SHP77 treated with DMSO at 0.1 percent for 48 hours (cell line): ENCODE measurements at regions not wholly inside any gene's neighbourhood (a gene's known extent, or its start where the extent isn't known, plus 50 kb on each side); places are given as distances from the start of the nearest gene placed in this dataset.

Source experiments
- DNase-seq: peaks from one replicate; lab custom pipeline; 2025; lab: John Stamatoyannopoulos, UW

GRCh38 chrX:20861113-20861512 is 513.1 kb upstream of the CNKSR2 start:
- DNase-seq: no peak

GRCh38 chrX:20857746-20858145 is 516.5 kb upstream of the CNKSR2 start:
- no peak for DNase-seq

GRCh38 chrX:20838477-20838876 is 535.7 kb upstream of the CNKSR2 start:
- no peak for DNase-seq

DNA sequence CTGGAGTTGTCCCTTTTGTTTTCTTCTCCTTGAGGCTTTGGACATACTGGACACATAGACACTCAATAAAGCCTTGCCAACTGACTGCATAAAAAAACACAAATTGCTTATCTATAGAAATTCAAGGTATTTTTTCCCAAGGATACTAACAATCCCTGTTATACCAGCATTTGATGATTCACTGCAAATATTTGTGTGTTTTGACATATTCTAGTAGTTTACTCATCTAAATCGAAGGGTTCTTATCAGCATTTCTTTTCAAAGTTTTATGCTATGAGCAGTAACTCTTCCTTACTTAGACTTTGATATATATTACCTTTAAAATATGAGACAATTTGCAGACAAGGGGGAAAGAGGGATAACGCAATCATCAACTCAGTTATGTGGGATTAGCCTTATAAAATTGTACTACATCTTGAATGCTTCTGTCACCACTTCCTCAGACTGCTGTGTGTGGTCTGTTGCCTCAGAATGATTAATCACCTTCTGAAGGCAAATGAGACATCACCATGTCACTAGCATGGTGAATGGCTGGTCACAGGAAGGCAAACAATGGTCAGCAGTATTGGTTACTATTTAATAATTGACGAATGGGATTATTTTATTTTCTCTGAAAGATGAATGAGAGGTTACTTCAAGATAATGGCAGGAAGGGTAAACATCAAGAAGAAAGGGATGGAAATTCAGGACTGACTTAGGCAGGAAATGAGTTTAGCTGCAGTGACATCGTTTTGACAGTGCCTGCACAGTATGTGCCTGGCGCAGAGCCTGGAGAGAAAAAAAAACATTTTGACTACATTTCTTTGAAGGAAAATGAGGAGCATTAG is 544.3 kb upstream of the CNKSR2 start:
- DNase-seq: no peak

- DNase-seq: no peak
Measured at GRCh38 chrX:20825984-20826383, 548.2 kb upstream of the CNKSR2 start.

- no peak for DNase-seq
Measured at GRCh38 chrX:20803971-20804370, 537.3 kb upstream of the RPS6KA3 start.

- no peak for DNase-seq
Measured at GRCh38 chrX:20802036-20802435, 535.3 kb upstream of the RPS6KA3 start.

DNA sequence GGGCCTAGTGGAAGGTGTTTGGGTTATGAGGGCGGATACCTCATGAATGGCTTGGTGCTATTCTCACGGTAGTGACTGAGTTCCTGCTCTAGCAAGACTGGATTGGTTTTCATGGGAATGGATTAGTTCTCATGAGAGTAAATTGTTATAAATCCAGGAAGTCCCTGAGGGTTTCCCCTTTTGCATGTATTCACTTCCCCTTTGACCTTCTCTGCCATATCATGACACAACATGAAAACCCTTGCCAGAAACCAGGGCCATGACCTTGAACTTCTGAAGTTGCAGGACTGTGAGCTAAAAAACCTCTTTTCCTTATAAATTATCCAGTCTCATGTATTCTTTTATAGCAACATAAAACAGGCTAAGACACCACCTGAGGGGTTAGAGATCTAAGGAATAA is 529.7 kb upstream of the RPS6KA3 start:
- no peak for DNase-seq

DNA sequence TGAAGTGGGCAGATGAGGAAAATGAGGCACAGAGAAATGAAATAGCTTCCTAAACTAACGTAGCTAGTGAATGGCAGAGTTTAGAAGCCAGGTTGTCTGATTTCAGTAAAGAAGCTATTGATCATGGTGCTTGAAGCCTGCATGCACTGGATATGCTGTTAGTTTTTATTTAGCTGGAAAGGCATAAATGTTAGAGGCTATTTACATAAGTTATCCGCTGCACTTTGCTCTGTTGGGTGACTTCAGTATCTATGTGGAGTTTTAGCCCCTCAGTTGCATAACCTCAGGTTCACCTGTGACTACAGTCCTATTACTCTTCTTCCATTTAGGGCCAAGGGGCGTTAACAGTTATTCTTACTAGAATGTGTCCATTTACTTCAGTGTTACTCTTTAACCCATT is 522.4 kb upstream of the RPS6KA3 start:
- no peak for DNase-seq

GRCh38 chrX:20767346-20767745 is 500.6 kb upstream of the RPS6KA3 start:
- DNase-seq: no peak

DNA sequence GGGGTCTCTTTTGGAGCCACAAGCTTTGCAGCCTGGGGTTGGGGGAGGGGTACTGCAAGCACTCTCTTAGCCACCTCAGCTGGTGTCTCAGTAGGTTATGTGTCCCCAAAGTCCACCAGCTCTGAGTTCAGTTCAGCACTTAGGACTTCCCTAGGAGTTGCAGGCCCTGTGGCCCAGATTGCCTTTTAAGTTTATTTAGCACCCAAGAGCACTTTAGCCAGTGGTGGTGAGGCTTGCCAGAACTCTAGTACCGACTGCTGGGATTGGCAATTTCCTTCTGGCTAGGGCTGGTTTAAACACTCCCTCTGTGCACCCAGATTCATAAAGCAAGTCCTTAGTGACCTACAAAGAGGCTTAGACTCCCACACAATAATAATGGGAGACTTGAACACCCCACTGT is 489.9 kb upstream of the RPS6KA3 start:
- DNase-seq: no peak

DNA sequence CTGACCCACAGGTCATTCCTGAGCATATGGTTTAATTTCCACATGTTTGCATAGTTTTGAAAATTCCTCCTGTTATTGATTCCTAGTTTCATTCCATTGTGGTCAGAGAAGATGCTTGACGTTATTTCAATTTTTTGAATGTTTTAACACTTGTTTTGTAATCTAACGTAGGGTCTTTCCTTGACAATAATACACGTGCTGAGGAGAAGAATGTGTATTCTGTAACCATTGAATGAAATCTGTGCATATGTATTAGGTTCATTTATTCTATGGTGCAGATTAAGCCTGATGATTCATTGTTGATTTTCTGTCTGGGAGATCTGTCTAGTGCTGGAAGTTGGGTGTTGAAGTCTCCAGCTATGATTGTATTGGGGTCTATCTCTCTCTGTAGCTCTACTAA is 486.4 kb upstream of the RPS6KA3 start:
- DNase-seq: no peak

- no peak for DNase-seq
Measured at GRCh38 chrX:20746690-20747089, 480.0 kb upstream of the RPS6KA3 start.

- no peak for DNase-seq
Measured at GRCh38 chrX:20743046-20743445, 476.3 kb upstream of the RPS6KA3 start.

DNA sequence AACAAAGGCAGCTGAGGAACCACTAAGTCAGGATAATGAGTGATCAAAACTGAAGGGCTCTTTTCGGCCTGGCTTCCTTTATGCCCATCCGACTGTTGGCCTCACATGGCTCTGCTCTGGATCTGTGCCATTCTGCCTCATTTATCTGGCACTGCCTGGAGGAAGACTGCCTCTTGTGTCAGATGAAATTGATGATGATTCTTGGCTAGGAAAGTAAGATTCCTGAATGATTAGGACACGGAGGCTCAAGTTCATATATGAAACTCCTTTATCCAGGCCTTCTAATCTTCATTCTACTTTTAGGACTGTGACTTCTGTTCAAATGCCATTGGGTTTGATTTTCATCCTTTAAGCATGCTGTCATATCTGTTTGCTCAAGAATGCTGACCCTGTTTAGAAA is 475.4 kb upstream of the RPS6KA3 start:
- no peak for DNase-seq

DNA sequence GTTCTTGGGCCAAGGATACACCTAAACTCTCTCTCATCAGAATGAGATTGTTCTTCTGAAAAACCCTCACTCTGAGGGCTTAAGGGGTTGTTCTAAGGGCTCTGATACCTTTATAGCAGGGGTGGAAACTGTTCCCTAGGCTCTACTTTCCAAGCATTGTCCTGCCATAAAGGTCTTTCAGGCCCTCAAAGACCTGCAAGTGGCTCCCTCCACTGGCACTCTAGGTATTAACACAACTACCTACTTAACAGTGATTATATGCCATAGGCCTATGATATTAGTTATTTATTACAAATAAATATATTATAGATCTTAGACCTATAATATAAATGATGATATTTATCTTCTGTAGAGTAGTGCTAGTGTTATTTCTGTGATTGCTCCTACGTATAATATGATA is 473.7 kb upstream of the RPS6KA3 start:
- DNase-seq: no peak

DNA sequence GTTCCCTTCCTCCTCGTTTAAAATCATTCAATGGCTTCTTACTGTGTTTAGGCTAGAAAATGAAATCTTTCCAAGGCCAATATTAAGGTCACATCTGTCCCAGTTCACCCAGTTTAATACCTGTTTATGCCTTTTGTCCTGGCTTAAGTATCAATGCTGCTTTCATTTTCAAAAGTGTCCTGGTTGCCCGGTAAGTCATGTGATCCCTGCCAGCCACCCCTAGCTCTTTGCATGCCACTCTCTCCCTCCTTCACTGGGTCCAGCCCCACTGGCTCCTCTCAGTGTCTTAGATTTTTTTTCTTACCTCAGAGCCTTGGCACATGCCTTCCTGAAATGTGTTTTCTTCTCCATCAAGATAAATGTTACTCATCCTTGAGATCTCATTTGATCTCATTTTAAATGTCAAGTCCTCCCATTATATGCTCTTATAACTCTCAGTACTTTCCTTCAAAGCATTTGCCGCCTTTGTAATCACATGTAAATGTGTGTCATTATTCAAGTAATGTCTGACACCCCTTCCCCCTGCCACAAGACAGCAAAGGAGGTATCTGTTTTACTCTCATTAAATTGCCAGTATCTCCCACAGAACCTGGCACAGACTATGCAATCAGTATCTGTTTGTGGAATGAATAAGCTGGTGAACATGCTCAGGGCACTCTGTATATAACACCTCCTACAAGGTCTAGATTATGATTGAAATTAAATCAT is 472.5 kb upstream of the RPS6KA3 start:
- no peak for DNase-seq

DNA sequence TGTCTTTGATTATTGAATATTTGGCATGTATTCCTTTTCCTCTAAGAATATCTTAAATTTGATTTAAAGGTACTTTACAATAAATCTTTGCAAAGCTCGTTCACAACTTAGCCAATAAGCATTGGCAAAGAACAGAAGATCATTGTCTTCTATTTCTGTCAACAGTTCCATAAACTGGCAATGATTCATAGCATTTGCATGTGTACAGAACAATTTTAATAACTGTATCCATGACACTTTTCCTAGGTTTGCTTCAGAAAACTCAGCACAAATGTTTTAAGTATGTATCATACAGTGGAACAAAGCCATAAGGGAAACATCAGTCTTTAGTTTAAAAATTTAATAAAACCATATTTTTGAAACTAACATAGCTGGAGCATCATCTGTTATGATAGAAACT is 462.7 kb upstream of the RPS6KA3 start:
- DNase-seq: no peak

GRCh38 chrX:20727447-20727846 is 460.7 kb upstream of the RPS6KA3 start:
- DNase-seq: no peak

GRCh38 chrX:20720954-20721626 is 454.4 kb upstream of the RPS6KA3 start:
- DNase-seq: no peak

- no peak for DNase-seq
Measured at GRCh38 chrX:20718592-20719380, 452.1 kb upstream of the RPS6KA3 start.

DNA sequence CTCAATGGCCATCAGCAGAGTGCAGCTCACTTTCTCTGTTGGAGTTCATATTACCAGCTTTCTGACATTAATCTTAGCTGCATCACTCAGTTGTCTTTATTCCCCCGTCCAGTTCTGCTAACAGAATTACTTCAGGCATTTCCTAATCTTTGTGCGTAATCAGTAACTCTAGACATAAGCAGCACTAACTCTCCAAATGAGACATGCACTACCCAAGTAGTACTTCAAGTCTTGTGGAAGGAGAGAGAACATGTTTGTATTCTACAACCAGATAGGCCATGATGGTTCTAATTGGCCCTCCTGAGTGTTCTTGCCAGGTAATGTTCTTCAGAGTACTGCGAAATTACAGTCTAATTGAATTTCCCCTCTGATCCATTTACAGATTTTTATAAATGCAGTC is 448.5 kb upstream of the RPS6KA3 start:
- DNase-seq: no peak
